Glutamatergic neuron (in vitro differentiated cells): ENCODE measurements at regions not wholly inside any gene's neighbourhood (a gene's known extent, or its start where the extent isn't known, plus 50 kb on each side); places are given as distances from the start of the nearest gene placed in this dataset.
"Not testable (repeated sequence)": the region's sequence is repeated elsewhere in the genome, so short reads cannot be mapped to it uniquely, and the experiment has no call there.

Experiments used
- DNase-seq: peaks from one replicate; pipeline ENCODE4 v3.0.0; 2022
- H3K27ac Mint-ChIP-seq: one replicate; pipeline ENCODE4 v1.8.0; 2020; ENCODE audit warnings: mild to moderate bottlenecking, mixed read lengths, inconsistent platforms; ENCODE audit not compliant: unreplicated experiment
- H3K27me3 Mint-ChIP-seq: one replicate; pipeline ENCODE4 v1.8.0; 2020; ENCODE audit warnings: mild to moderate bottlenecking, moderate library complexity, mixed read lengths, inconsistent platforms; ENCODE audit not compliant: unreplicated experiment
- H3K36me3 Mint-ChIP-seq: one replicate; pipeline ENCODE4 v1.8.0; 2020; ENCODE audit warnings: mild to moderate bottlenecking, mixed read lengths, inconsistent platforms; ENCODE audit not compliant: unreplicated experiment
- H3K4me1 Mint-ChIP-seq: one replicate; pipeline ENCODE4 v1.8.0; 2020; ENCODE audit warnings: mild to moderate bottlenecking, low read depth, mixed read lengths, inconsistent platforms; ENCODE audit not compliant: unreplicated experiment
- H3K4me3 Mint-ChIP-seq: one replicate; pipeline ENCODE4 v1.8.0; 2020; ENCODE audit warnings: mild to moderate bottlenecking, mixed read lengths, inconsistent platforms; ENCODE audit not compliant: unreplicated experiment
- H3K9me3 Mint-ChIP-seq: one replicate; pipeline ENCODE4 v1.8.0; 2020; ENCODE audit warnings: mild to moderate bottlenecking, moderate library complexity, mixed read lengths, inconsistent platforms; ENCODE audit not compliant: unreplicated experiment
- TF ChIP-seq, protein P1 (sequence below): fragments of 200-600 bp; sonication (generic); IDR thresholded peaks from one replicate; pipeline ENCODE4 v1.5.0; 2021; ENCODE audit not compliant: partially characterized antibody, unreplicated experiment

DNA sequence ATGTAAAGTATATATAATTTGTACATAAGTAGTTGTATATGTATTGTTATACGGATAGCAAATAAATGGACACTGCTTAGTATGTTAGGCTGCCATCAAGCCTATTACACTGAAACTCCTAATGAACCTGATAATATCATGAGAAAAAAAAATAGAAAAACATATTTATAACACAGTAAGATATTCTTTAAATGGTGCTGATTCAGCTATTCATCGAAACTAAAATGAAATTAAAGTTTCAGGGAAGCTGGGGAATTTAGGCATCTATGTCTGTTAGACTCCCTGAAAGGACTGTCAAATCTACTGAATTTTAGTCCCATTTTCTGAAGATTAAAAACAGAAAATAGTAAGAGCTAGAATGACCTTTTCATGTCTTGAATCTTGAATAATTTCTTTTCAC lies 647.1 kb upstream of the PABPC4L start:
- H3K36me3 Mint-ChIP-seq, result no peaks in the 10 kb centered on the region
- TF ChIP-seq, protein P1, sequence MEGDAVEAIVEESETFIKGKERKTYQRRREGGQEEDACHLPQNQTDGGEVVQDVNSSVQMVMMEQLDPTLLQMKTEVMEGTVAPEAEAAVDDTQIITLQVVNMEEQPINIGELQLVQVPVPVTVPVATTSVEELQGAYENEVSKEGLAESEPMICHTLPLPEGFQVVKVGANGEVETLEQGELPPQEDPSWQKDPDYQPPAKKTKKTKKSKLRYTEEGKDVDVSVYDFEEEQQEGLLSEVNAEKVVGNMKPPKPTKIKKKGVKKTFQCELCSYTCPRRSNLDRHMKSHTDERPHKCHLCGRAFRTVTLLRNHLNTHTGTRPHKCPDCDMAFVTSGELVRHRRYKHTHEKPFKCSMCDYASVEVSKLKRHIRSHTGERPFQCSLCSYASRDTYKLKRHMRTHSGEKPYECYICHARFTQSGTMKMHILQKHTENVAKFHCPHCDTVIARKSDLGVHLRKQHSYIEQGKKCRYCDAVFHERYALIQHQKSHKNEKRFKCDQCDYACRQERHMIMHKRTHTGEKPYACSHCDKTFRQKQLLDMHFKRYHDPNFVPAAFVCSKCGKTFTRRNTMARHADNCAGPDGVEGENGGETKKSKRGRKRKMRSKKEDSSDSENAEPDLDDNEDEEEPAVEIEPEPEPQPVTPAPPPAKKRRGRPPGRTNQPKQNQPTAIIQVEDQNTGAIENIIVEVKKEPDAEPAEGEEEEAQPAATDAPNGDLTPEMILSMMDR, result no peak

DNA sequence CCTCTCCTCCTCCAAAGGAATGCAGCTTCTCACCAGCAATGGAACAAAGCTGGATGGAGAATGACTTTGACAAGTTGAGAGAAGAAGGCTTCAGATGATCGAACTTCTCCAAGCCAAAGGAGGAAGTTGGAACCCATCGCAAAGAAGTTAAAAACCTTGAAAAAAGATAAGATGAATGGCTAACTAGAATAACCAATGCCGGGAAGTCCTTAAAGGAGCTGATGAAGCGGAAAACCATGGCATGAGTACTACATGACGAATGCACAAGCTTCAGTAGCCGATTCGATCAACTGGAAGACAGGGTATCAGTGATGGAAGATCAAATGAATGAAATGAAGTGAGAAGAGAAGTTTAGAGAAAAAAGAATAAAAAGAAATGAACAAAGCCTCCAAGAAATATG lies 629.2 kb upstream of the PABPC4L start:
- DNase-seq, H3K27ac Mint-ChIP-seq, H3K9me3 Mint-ChIP-seq, H3K4me3 Mint-ChIP-seq, H3K27me3 Mint-ChIP-seq, H3K36me3 Mint-ChIP-seq, H3K4me1 Mint-ChIP-seq: not testable (repeated sequence)

More for the DNA sequence above, 647.1 kb upstream of the PABPC4L start:
- no peaks in the 10 kb centered on the region for H3K4me1 Mint-ChIP-seq
- H3K9me3 Mint-ChIP-seq, result no peaks in the 10 kb centered on the region
- no peak overlapping the region for H3K4me3 Mint-ChIP-seq
- no peak for DNase-seq
- H3K27ac Mint-ChIP-seq, result no peak overlapping the region
- H3K27me3 Mint-ChIP-seq, result no peaks in the 10 kb centered on the region

DNA sequence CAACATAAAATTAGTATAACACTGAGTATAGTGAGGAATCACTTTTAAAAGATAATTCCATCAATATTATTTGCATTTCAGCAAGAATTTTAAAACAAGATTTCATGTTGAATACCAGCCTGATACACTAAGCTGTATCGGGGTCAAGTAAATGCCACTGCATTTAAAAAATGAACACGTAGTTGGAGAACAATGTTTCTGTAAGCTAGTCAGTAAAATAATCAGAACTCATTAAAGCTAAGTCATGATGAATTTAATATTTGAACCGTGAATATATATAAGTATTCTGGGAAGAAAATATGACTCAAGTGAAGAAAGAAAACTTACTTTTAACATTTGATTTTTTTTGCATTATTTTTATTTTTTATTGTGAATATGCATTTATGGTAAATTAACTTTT lies 611.0 kb upstream of the PABPC4L start:
- Mint-ChIP-seq H3K9me3 (peaks cover 2% of the 10 kb centered on the region), H3K27ac (no peak overlapping the region), H3K4me3 (no peak overlapping the region), H3K36me3 (no peaks in the 10 kb centered on the region), H3K4me1 (no peaks in the 10 kb centered on the region), H3K27me3 (no peaks in the 10 kb centered on the region)
- no peak for DNase-seq
- TF ChIP-seq, protein P1, result no peak

DNA sequence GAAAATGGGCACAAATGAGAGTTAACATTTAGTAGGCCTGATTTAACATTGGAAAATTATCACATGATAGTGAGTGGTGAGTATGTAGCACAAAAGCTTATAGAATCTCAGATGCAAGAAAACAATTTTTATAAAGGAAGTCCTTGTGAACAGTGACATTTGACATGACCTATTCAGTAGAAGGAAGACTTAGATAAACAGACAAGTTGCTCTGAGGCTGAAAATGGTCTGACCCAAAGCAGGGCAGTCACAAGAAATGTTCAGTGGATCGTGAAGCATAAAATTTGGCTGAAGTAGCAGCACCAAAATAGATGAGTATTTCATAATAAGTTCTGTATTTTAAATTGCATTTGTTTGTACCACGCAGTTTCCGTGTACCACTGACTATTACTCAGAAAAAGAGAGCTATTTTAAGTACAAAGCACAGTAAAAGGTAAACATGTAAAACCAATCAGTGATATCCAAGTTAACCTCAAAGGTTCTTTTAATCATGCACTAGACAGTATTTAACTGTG lies 605.7 kb upstream of the PABPC4L start:
- no peak overlapping the region for H3K27ac Mint-ChIP-seq
- no peaks in the 10 kb centered on the region for H3K4me1 Mint-ChIP-seq
- H3K9me3 Mint-ChIP-seq, result no peaks in the 10 kb centered on the region
- DNase-seq, result no peak
- H3K4me3 Mint-ChIP-seq, result no peak overlapping the region
- no peaks in the 10 kb centered on the region for H3K36me3 Mint-ChIP-seq
- H3K27me3 Mint-ChIP-seq, result no peaks in the 10 kb centered on the region
- TF ChIP-seq, protein P1, result no peak

DNA sequence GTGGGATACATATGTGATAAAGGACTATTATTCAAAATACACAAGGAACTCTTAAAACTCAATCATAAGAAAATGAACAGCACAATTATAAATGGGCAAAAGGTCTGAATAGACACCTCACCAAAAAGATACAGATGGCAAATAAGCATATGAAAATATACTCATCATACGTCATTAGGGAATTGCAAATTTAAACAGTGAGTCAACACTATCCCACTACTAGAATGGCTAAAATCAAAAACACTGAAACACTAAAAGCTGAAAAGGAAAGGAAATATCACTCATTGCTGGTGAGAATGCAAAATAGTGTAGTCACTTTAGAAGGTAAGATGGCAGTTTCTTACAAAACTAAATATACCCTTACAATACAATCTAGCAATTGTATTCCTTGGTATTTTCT lies 597.0 kb upstream of the PABPC4L start:
- Mint-ChIP-seq H3K9me3 (peaks cover 2% of the 10 kb centered on the region), H3K36me3 (no peaks in the 10 kb centered on the region), H3K4me1 (no peaks in the 10 kb centered on the region), H3K27me3 (peaks cover 2% of the 10 kb centered on the region), H3K4me3 (no peak overlapping the region), H3K27ac (no peak overlapping the region)
- no peak for DNase-seq
- TF ChIP-seq, protein P1, result no peak
